ENCODE measurements at regions not wholly inside any gene's neighbourhood (a gene's known extent, or its start where the extent isn't known, plus 50 kb on each side); places are given as distances from the start of the nearest gene placed in this dataset.

DNA sequence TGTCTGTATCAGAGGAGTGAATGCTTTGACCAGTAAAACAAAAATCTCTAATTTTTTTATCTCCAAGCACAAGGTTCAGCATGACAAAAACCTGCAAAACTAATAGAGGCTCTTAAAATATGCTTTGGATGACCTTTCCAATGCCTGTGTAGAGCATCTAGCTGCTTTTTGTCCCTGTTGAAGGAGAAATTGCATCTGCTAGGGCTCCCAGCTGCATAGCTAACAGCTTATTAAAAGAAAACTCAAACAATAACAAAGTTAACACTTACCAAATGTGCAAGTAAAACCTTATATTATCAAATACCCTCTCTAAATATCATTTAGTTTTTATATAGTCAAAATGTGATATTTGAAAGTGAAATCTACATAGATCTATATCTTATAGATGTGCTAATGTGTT, 378.6 kb downstream of the CD109 start (continued):
- TF ChIP-seq KHSRP (IDR thresholded peaks at IDR 0.05) = no peak
- TF ChIP-seq, protein P1, sequence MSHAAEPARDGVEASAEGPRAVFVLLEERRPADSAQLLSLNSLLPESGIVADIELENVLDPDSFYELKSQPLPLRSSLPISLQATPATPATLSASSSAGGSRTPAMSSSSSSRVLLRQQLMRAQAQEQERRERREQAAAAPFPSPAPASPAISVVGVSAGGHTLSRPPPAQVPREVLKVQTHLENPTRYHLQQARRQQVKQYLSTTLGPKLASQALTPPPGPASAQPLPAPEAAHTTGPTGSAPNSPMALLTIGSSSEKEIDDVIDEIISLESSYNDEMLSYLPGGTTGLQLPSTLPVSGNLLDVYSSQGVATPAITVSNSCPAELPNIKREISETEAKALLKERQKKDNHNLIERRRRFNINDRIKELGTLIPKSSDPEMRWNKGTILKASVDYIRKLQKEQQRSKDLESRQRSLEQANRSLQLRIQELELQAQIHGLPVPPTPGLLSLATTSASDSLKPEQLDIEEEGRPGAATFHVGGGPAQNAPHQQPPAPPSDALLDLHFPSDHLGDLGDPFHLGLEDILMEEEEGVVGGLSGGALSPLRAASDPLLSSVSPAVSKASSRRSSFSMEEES (CRISPR knock-in tag; IDR thresholded peaks at IDR 0.05) = no peak
- TF ChIP-seq, protein P2, sequence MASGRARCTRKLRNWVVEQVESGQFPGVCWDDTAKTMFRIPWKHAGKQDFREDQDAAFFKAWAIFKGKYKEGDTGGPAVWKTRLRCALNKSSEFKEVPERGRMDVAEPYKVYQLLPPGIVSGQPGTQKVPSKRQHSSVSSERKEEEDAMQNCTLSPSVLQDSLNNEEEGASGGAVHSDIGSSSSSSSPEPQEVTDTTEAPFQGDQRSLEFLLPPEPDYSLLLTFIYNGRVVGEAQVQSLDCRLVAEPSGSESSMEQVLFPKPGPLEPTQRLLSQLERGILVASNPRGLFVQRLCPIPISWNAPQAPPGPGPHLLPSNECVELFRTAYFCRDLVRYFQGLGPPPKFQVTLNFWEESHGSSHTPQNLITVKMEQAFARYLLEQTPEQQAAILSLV (tag; IDR thresholded peaks at IDR 0.05) = no peak
- TF ChIP-seq NCOA6 (IDR thresholded peaks at IDR 0.05) = no peak
- TF ChIP-seq ATF7 (IDR thresholded peaks at IDR 0.05) = no peak
- TF ChIP-seq RBFOX2 (IDR thresholded peaks at IDR 0.05; ENCODE audit: low read depth, low read length) = no peak
- TF ChIP-seq, protein P3, sequence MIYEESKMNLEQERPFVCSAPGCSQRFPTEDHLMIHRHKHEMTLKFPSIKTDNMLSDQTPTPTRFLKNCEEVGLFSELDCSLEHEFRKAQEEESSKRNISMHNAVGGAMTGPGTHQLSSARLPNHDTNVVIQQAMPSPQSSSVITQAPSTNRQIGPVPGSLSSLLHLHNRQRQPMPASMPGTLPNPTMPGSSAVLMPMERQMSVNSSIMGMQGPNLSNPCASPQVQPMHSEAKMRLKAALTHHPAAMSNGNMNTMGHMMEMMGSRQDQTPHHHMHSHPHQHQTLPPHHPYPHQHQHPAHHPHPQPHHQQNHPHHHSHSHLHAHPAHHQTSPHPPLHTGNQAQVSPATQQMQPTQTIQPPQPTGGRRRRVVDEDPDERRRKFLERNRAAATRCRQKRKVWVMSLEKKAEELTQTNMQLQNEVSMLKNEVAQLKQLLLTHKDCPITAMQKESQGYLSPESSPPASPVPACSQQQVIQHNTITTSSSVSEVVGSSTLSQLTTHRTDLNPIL (CRISPR knock-in tag; IDR thresholded peaks at IDR 0.05) = no peak

DNA sequence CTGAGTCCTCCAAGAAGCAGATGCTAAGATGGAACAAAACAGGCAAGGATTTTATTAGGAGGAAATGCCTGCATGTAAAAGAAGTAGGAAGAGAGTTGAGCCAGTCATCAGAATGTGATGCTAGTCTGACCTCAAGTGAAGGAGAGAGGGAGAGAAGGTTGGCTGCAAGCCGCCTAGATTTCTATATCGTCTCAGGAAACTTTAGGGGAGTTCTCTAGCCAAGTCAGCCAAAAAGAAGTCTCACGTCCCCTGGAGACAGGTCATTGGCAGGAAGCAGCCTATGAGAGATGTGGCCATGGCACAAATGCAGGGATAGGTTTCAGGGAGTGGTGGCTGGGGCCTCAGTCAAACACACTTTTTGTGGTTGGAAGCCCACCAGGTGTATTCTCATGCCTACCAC, 378.0 kb downstream of the CD109 start:
- 0% methylated on average over 3 of the region's 3 CpGs for WGBS (ENCODE audit: insufficient coverage, low coverage, missing lambda C conversion rate)
- H3K4me2 ChIP-seq (ENCODE audit: insufficient read depth, low read length) = no peak overlapping the region
- H4K20me1 ChIP-seq (replicated peaks; ENCODE audit: control insufficient read depth, insufficient read depth, low read length) = no peaks in the 10 kb centered on the region
- no peaks in the 10 kb centered on the region for H3K4me1 ChIP-seq (replicated peaks in 1 of 2; ENCODE audit: control insufficient read depth in 2 of 2, insufficient read depth in 2 of 2, low read length in 2 of 2)
- BruUV-seq (replicated peaks) = no TSS peak
- no peaks in the 10 kb centered on the region for H3K9me3 ChIP-seq (replicated peaks; ENCODE audit: control insufficient read depth, insufficient read depth, low read depth, low read length)
- no peak overlapping the region for H3K27ac ChIP-seq (ENCODE audit: extremely low read depth, low read depth, low read length)
- ChIA-PET CTCF (ENCODE audit: low intra/inter-chr PET ratio) (no interaction called here), POLR2A (interaction anchor here (0.7 kb wide), 1 partner anchor 19 kb away, joined by 3 read pairs; no protein-coding TSS in a partner anchor)
- H3K79me2 ChIP-seq (ENCODE audit: control insufficient read depth, insufficient read depth, low read length) = no peaks in the 10 kb centered on the region
- H3K36me3 ChIP-seq (ENCODE audit: control insufficient read depth, insufficient read depth, low read length) = no peaks in the 10 kb centered on the region
- no peak overlapping the region for H3K9ac ChIP-seq (ENCODE audit: insufficient read depth in 1 of 2, low read depth in 2 of 2, low read length in 2 of 2)
- ATAC-seq (no peak), FAIRE-seq (no peak), DNase-seq (ENCODE audit: extremely low read depth in 1 of 4, low spot score in 3 of 4) (no peak)
- no peaks in the 10 kb centered on the region for H3K27me3 ChIP-seq (ENCODE audit: control insufficient read depth in 2 of 2, insufficient read depth in 2 of 2, low read length in 2 of 2)
- intact Hi-C loops (cut with micrococcal nuclease) = no loop called here
- in situ Hi-C loops (cut with MboI) = no loop called here
- no peak overlapping the region for H2AFZ ChIP-seq (ENCODE audit: low read depth, low read length)
- H3K9me1 ChIP-seq (ENCODE audit: control insufficient read depth, insufficient read depth, low read length) = no peaks in the 10 kb centered on the region
- H3K4me3 ChIP-seq = no peak overlapping the region
- TF ChIP-seq TCF3 (CRISPR knock-in tag; IDR thresholded peaks at IDR 0.05) (no peak), HNRNPUL1 (IDR thresholded peaks at IDR 0.05; ENCODE audit: low read length) (no peak), SOX6 (IDR thresholded peaks at IDR 0.05) (no peak), ZNF586 (CRISPR knock-in tag; conservative IDR thresholded peaks at IDR 0.05) (no peak), ESRRB (CRISPR knock-in tag; IDR thresholded peaks at IDR 0.05; ENCODE audit: borderline replicate concordance) (no peak), POU5F1 (IDR thresholded peaks at IDR 0.05; ENCODE audit: borderline replicate concordance, low read depth, low read length, partially characterized antibody) (no peak)
- TF ChIP-seq, protein P4, sequence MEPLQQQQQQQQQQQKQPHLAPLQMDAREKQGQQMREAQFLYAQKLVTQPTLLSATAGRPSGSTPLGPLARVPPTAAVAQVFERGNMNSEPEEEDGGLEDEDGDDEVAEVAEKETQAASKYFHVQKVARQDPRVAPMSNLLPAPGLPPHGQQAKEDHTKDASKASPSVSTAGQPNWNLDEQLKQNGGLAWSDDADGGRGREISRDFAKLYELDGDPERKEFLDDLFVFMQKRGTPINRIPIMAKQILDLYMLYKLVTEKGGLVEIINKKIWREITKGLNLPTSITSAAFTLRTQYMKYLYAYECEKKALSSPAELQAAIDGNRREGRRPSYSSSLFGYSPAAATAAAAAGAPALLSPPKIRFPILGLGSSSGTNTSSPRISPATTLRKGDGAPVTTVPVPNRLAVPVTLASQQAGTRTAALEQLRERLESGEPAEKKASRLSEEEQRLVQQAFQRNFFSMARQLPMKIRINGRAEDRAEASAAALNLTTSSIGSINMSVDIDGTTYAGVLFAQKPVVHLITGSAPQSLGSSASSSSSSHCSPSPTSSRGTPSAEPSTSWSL (CRISPR knock-in tag; IDR thresholded peaks at IDR 0.05; ENCODE audit: borderline replicate concordance) = no peak
- TF ChIP-seq, protein P5, sequence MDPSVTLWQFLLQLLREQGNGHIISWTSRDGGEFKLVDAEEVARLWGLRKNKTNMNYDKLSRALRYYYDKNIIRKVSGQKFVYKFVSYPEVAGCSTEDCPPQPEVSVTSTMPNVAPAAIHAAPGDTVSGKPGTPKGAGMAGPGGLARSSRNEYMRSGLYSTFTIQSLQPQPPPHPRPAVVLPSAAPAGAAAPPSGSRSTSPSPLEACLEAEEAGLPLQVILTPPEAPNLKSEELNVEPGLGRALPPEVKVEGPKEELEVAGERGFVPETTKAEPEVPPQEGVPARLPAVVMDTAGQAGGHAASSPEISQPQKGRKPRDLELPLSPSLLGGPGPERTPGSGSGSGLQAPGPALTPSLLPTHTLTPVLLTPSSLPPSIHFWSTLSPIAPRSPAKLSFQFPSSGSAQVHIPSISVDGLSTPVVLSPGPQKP (CRISPR knock-in tag; IDR thresholded peaks at IDR 0.05) = no peak

Measured in K562 (cell line).